Body of pancreas (tissue), 4 donors: ENCODE measurements at regions not wholly inside any gene's neighbourhood (a gene's known extent, or its start where the extent isn't known, plus 50 kb on each side); places are given as distances from the start of the nearest gene placed in this dataset.

Experiments
- POLR2A ChIP-seq, 3 donors: fragments of 450-650 bp; IDR thresholded peaks; one replicate each; pipeline ENCODE4 v1.6.1; 2016; ENCODE audit warnings: antibody characterized with exemption in 3 of 3, mild to moderate bottlenecking in 2 of 3
- TF ChIP-seq, protein P1 (sequence below), 7 experiments: fragments of 450-650 bp in 4 of 7; fragments of 200-600 bp in 3 of 7; sonication (generic) in 3 of 7; IDR thresholded peaks; one replicate each; pipeline ENCODE4 v1.5.1; 2016 to 2019; ENCODE audit warnings: antibody characterized with exemption in 7 of 7

DNA sequence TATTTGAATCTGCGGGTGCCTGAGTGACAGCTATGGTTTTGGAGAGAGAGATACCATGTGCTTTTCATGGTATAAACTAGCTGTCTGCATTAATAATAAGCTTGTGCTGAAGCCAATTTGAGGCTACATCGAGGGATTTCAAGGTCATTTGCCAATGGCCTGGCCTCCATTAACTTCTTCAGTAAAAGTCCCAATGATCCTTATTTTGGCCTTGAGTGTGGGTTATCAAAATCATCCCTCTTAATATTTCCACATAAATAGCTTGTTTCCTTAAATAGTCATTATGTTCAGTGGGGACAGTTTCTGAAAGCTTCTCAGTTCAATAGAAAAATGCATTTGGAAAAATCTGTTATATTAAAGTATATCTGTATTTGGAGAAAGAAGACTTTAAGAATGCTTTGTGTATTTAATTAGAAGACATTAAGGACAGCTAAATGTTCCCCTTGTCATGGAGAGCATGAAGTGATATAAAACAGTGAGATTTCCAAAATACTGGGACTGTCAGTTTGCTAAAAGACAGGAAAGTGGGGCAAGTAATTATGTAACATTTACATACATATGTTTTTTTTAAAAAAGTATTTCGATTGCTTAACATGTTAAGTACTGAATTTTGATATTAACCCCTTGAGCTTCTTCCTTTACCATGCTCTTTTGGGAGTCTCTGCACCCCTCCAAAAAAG lies 355.5 kb upstream of the ZEB2 start:
- TF ChIP-seq POLR2A (IDR thresholded peaks at IDR 0.05): no peak
- TF ChIP-seq, protein P1, sequence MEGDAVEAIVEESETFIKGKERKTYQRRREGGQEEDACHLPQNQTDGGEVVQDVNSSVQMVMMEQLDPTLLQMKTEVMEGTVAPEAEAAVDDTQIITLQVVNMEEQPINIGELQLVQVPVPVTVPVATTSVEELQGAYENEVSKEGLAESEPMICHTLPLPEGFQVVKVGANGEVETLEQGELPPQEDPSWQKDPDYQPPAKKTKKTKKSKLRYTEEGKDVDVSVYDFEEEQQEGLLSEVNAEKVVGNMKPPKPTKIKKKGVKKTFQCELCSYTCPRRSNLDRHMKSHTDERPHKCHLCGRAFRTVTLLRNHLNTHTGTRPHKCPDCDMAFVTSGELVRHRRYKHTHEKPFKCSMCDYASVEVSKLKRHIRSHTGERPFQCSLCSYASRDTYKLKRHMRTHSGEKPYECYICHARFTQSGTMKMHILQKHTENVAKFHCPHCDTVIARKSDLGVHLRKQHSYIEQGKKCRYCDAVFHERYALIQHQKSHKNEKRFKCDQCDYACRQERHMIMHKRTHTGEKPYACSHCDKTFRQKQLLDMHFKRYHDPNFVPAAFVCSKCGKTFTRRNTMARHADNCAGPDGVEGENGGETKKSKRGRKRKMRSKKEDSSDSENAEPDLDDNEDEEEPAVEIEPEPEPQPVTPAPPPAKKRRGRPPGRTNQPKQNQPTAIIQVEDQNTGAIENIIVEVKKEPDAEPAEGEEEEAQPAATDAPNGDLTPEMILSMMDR (IDR thresholded peaks at IDR 0.05): no peak
